ENCODE measurements at regions not wholly inside any gene's neighbourhood (a gene's known extent, or its start where the extent isn't known, plus 50 kb on each side); places are given as distances from the start of the nearest gene placed in this dataset.

DNA sequence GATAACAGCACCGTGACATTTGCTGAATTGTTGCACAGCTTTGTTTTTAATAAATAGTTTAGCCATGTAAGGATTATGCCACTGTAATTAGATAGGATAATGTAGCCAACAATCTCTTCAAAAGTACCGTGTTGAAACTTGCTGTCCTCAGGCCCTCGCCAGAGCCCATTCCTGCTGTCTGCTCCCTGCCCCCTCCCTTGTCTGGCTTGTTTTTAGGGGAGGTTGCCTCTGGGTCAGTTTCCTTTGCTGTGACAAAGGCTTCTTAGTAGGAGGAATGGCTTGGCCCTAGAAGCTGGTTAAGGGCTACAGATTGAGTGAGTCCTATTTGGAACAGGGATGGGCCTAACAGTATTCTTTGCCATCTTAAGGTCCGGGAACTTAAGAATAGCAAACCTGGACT is 107.9 kb downstream of the LMO4 start:
- no peak overlapping the region for H3K27ac Mint-ChIP-seq (ENCODE audit: unreplicated experiment)
- no peak for DNase-seq (ENCODE audit: low read depth)
- Histone ChIP-seq H2AFZ (ENCODE audit: low read depth, low read length) (no peak overlapping the region), H3K4me1 (ENCODE audit: insufficient read depth, low read length) (no peaks in the 10 kb centered on the region), H3K4me3 (ENCODE audit: insufficient read depth, low read depth, low read length) (no peak overlapping the region), H3K9ac (ENCODE audit: low read length) (no peak overlapping the region), H3K9me3 (ENCODE audit: insufficient read depth, low read depth, low read length) (no peaks in the 10 kb centered on the region), H4K20me1 (ENCODE audit: insufficient read depth, low read length) (no peaks in the 10 kb centered on the region), H3K79me2 (ENCODE audit: insufficient read depth, low read length) (no peaks in the 10 kb centered on the region), H3K27ac (ENCODE audit: low read depth, low read length) (no peak overlapping the region), H3K36me3 (ENCODE audit: insufficient read depth, low read length) (no peaks in the 10 kb centered on the region), H3K4me2 (ENCODE audit: low read length) (no peak overlapping the region), H3K27me3 (ENCODE audit: insufficient read depth, low read length) (no peaks in the 10 kb centered on the region)
- no peak for TF ChIP-seq EZH2 (IDR thresholded peaks at IDR 0.05; ENCODE audit: insufficient read depth, low read length)
- TF ChIP-seq, protein P1, sequence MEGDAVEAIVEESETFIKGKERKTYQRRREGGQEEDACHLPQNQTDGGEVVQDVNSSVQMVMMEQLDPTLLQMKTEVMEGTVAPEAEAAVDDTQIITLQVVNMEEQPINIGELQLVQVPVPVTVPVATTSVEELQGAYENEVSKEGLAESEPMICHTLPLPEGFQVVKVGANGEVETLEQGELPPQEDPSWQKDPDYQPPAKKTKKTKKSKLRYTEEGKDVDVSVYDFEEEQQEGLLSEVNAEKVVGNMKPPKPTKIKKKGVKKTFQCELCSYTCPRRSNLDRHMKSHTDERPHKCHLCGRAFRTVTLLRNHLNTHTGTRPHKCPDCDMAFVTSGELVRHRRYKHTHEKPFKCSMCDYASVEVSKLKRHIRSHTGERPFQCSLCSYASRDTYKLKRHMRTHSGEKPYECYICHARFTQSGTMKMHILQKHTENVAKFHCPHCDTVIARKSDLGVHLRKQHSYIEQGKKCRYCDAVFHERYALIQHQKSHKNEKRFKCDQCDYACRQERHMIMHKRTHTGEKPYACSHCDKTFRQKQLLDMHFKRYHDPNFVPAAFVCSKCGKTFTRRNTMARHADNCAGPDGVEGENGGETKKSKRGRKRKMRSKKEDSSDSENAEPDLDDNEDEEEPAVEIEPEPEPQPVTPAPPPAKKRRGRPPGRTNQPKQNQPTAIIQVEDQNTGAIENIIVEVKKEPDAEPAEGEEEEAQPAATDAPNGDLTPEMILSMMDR (IDR thresholded peaks at IDR 0.05; ENCODE audit: insufficient read depth, low read depth, low read length) = no peak
- peaks cover 6% of the 10 kb centered on the region for H3K4me1 Mint-ChIP-seq (ENCODE audit: low read depth, unreplicated experiment)
- no peak for FAIRE-seq
- H3K36me3 Mint-ChIP-seq (ENCODE audit: low read depth, unreplicated experiment) = no peaks in the 10 kb centered on the region
- peaks cover 2% of the 10 kb centered on the region for H3K27me3 Mint-ChIP-seq (ENCODE audit: low read depth, unreplicated experiment)
- H3K4me3 Mint-ChIP-seq (ENCODE audit: unreplicated experiment) = no peak overlapping the region
- H3K9me3 Mint-ChIP-seq (ENCODE audit: unreplicated experiment) = no peaks in the 10 kb centered on the region

DNA sequence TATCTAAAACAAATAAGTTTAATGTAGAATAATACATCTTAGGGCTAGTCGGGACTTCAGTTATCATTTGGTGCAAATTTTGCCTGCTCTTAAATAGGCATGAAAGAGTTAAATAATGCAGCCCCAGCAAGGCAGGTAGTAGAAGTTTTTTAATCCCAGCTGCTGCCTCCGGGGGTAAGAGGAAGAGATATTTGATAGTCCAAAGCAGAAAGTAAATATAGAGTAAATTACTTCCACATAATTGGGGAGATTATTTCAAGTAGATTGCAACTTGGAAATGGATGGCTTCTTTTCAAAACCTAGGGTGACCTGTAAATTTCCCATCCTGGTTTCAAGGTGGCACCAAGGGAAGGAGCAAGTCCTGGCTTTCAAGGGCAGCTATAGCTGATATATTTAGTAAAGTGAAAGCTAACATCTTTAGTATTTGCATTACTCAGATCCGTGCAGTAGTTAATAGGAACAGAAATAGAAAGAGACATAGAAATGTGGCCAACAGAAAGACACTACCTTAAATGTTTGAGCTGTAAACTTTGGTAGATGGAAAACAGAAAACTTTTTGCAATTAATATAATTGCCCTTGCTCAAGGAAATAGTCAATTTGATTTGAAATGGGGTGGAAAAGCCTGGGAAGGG is 109.1 kb downstream of the LMO4 start:
- DNase-seq (ENCODE audit: low read depth) (no peak), FAIRE-seq (no peak)
- H3K4me3 ChIP-seq (ENCODE audit: insufficient read depth, low read depth, low read length) = no peak overlapping the region
- Mint-ChIP-seq H3K4me1 (ENCODE audit: low read depth, unreplicated experiment) (peaks cover 6% of the 10 kb centered on the region), H3K9me3 (ENCODE audit: unreplicated experiment) (no peaks in the 10 kb centered on the region), H3K27me3 (ENCODE audit: low read depth, unreplicated experiment) (peaks cover 2% of the 10 kb centered on the region), H3K36me3 (ENCODE audit: low read depth, unreplicated experiment) (no peaks in the 10 kb centered on the region), H3K4me3 (ENCODE audit: unreplicated experiment) (no peak overlapping the region), H3K27ac (ENCODE audit: unreplicated experiment) (no peak overlapping the region)
- H3K4me2 ChIP-seq (ENCODE audit: low read length) = no peak overlapping the region
- TF ChIP-seq, protein P1 (IDR thresholded peaks at IDR 0.05; ENCODE audit: insufficient read depth, low read depth, low read length) = no peak
- TF ChIP-seq EZH2 (IDR thresholded peaks at IDR 0.05; ENCODE audit: insufficient read depth, low read length) = no peak
- no peak overlapping the region for H3K9ac ChIP-seq (ENCODE audit: low read length)
- no peaks in the 10 kb centered on the region for H3K79me2 ChIP-seq (ENCODE audit: insufficient read depth, low read length)
- no peaks in the 10 kb centered on the region for H3K4me1 ChIP-seq (ENCODE audit: insufficient read depth, low read length)
- no peaks in the 10 kb centered on the region for H3K36me3 ChIP-seq (ENCODE audit: insufficient read depth, low read length)
- H3K9me3 ChIP-seq (ENCODE audit: insufficient read depth, low read depth, low read length) = no peaks in the 10 kb centered on the region
- H2AFZ ChIP-seq (ENCODE audit: low read depth, low read length) = no peak overlapping the region
- no peak overlapping the region for H3K27ac ChIP-seq (ENCODE audit: low read depth, low read length)
- no peaks in the 10 kb centered on the region for H3K27me3 ChIP-seq (ENCODE audit: insufficient read depth, low read length)
- H4K20me1 ChIP-seq (ENCODE audit: insufficient read depth, low read length) = no peaks in the 10 kb centered on the region

DNA sequence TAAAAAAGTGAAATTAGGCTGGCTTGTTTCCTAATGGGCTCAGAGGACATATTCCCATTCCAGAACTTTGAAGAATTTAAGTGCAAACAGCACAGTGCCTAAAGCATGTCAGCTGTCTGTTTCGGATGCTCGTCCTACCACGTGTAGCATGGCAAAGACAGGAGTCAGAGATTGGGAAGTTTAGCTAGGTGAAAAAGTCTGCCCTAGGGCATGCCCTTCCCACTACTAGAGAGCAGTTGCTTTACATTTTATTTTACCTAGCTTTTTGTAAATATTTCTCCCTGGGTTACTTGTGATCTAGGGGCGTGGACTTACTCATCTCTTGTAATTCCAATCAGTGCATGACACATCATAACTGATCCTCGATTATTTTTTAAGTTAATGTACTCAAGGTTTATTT is 111.1 kb downstream of the LMO4 start:
- Histone ChIP-seq H3K27ac (ENCODE audit: low read depth, low read length) (no peak overlapping the region), H3K36me3 (ENCODE audit: insufficient read depth, low read length) (no peaks in the 10 kb centered on the region), H4K20me1 (ENCODE audit: insufficient read depth, low read length) (no peaks in the 10 kb centered on the region), H3K4me3 (ENCODE audit: insufficient read depth, low read depth, low read length) (no peak overlapping the region), H3K79me2 (ENCODE audit: insufficient read depth, low read length) (no peaks in the 10 kb centered on the region), H3K9me3 (ENCODE audit: insufficient read depth, low read depth, low read length) (no peaks in the 10 kb centered on the region), H3K4me2 (ENCODE audit: low read length) (no peak overlapping the region), H3K27me3 (ENCODE audit: insufficient read depth, low read length) (no peaks in the 10 kb centered on the region), H2AFZ (ENCODE audit: low read depth, low read length) (no peak overlapping the region), H3K9ac (ENCODE audit: low read length) (no peak overlapping the region), H3K4me1 (ENCODE audit: insufficient read depth, low read length) (no peaks in the 10 kb centered on the region)
- no peaks in the 10 kb centered on the region for H3K36me3 Mint-ChIP-seq (ENCODE audit: low read depth, unreplicated experiment)
- H3K4me1 Mint-ChIP-seq (ENCODE audit: low read depth, unreplicated experiment) = peaks cover 6% of the 10 kb centered on the region
- DNase-seq (ENCODE audit: low read depth) = no peak
- H3K27ac Mint-ChIP-seq (ENCODE audit: unreplicated experiment) = no peak overlapping the region
- peaks cover 4% of the 10 kb centered on the region for H3K9me3 Mint-ChIP-seq (ENCODE audit: unreplicated experiment)
- H3K27me3 Mint-ChIP-seq (ENCODE audit: low read depth, unreplicated experiment) = no peaks in the 10 kb centered on the region
- H3K4me3 Mint-ChIP-seq (ENCODE audit: unreplicated experiment) = no peak overlapping the region
- no peak for TF ChIP-seq EZH2 (IDR thresholded peaks at IDR 0.05; ENCODE audit: insufficient read depth, low read length)
- TF ChIP-seq, protein P1 (IDR thresholded peaks at IDR 0.05; ENCODE audit: insufficient read depth, low read depth, low read length) = no peak
- FAIRE-seq = no peak
